Psoas muscle (tissue), 7 donors: ENCODE measurements at regions not wholly inside any gene's neighbourhood (a gene's known extent, or its start where the extent isn't known, plus 50 kb on each side); places are given as distances from the start of the nearest gene placed in this dataset.
"Not testable (repeated sequence)": the region's sequence is repeated elsewhere in the genome, so short reads cannot be mapped to it uniquely, and the experiment has no call there.

Experiments used
- ATAC-seq, 4 donors: fragments of 200-7000 bp; cut with Tn5 transposase; one replicate each; pipeline ENCODE4 v1.9.1; 2020; ENCODE audit warnings: moderate library complexity in 3 of 4, mild to moderate bottlenecking in 2 of 4
- DNase-seq, 2 donors: peaks; one replicate each; pipeline ENCODE4 v3.0.0-alpha.2; 2020
- H3K27ac ChIP-seq: fragments of 200-600 bp; one replicate; pipeline ENCODE4 v1.8.0; 2022
- H3K27me3 ChIP-seq, 3 donors: fragments of 200-600 bp in 1 of 3; one replicate each; pipeline versions ENCODE4 v1.6.1 to v1.8.0; 2013 to 2022; ENCODE audit warnings: low read length in 2 of 3, mild to moderate bottlenecking in 2 of 3, moderate library complexity in 1 of 3; ENCODE audit not compliant: insufficient read depth in 3 of 3
- H3K36me3 ChIP-seq, 2 donors: fragments of 200-600 bp in 1 of 2; one replicate each; pipeline versions ENCODE4 v1.6.1 to v1.8.0; 2013 to 2022; ENCODE audit warnings: low read depth in 1 of 2, mild to moderate bottlenecking in 1 of 2, moderate library complexity in 1 of 2; ENCODE audit not compliant: insufficient read depth in 1 of 2
- H3K4me1 ChIP-seq: fragments of 200-600 bp; one replicate; pipeline ENCODE4 v1.8.0; 2022
- H3K4me3 ChIP-seq: fragments of 200-600 bp; one replicate; pipeline ENCODE4 v1.8.0; 2022; ENCODE audit warnings: mild to moderate bottlenecking
- H3K9me3 ChIP-seq: fragments of 200-600 bp; one replicate; pipeline ENCODE4 v1.8.0; 2022
- CTCF ChIP-seq: fragments of 200-600 bp; IDR thresholded peaks from one replicate; pipeline ENCODE4 v1.8.0; 2022; ENCODE audit warnings: antibody characterized with exemption
- WGBS, 3 donors: extraction: QIAGEN DNeasy Blood & Tissue Kit; methylation state at CpG; one replicate each; pipeline versions ENCODE4 v1.1.6 to v1.1.7; 2013; 5-methylcytosine and 5-hydroxymethylcytosine counted together
- intact Hi-C, 2 donors: fragments of 100-400 bp; cut with DNase I; formaldehyde crosslinking; loops; one replicate each; pipeline versions ENCODE4 v1.11.0 to v1.14.2; 2022
- donor health status: healthy with polysubstance abuse.
- donor health status: DM: no; HTN: no; CAD: no; lungs with moderate emphysema.
- donor health status: Bipolar disorder and iron deficiency.
- donor health status: healthy.
- donor health status: DM: yes; HTN: yes; CAD: no.
- donor health status: DM: no; HTN: no; CAD: no.
- donor health status: DM: yes; HTN: yes; CAD: no.

GRCh38 chr17:56727876-56728617 is 105.7 kb downstream of the C17orf67 start:
- Histone ChIP-seq H3K9me3 (no peaks in the 10 kb centered on the region), H3K4me1 (no peaks in the 10 kb centered on the region), H3K4me3 (no peak overlapping the region), H3K36me3 (no peaks in the 10 kb centered on the region), H3K27me3 (peaks cover 0 to 5% (median 3%) of the 10 kb centered on the region in 3 donors), H3K27ac (no peak overlapping the region)
- no peak for ATAC-seq
- intact Hi-C loops = no loop called here
- no peak for TF ChIP-seq CTCF
- DNase-seq = no peak
- WGBS, 3 donors = 74 to 85% (median 79%) methylated on average over 6 of the region's 6 CpGs

- DNase-seq, H3K4me3 ChIP-seq, intact Hi-C loops, H3K4me1 ChIP-seq, H3K27me3 ChIP-seq, H3K9me3 ChIP-seq, ATAC-seq, H3K36me3 ChIP-seq, H3K27ac ChIP-seq: not testable (repeated sequence)
- 87 to 91% (median 90%) methylated on average over 5 of the region's 5 CpGs for WGBS, 3 donors
Observed at GRCh38 chr17:56731096-56731495, 102.6 kb downstream of the C17orf67 start.

GRCh38 chr17:56733833-56734232 is 99.9 kb downstream of the C17orf67 start:
- ATAC-seq (no peak), DNase-seq (no peak)
- intact Hi-C loops = no loop called here
- no peak for TF ChIP-seq CTCF
- Histone ChIP-seq H3K36me3 (no peaks in the 10 kb centered on the region), H3K27me3 (peaks cover 0 to 5% (median 3%) of the 10 kb centered on the region in 3 donors), H3K9me3 (no peaks in the 10 kb centered on the region), H3K4me1 (no peaks in the 10 kb centered on the region), H3K27ac (no peak overlapping the region), H3K4me3 (no peak overlapping the region)
- WGBS, 3 donors = 91 to 98% (median 96%) methylated on average over 5 of the region's 5 CpGs

- 90 to 93% (median 92%) methylated on average over 6 of the region's 6 CpGs for WGBS, 3 donors
- Histone ChIP-seq H3K36me3 (no peaks in the 10 kb centered on the region), H3K27ac (no peak overlapping the region), H3K27me3 (peaks cover 0 to 10% (median 3%) of the 10 kb centered on the region in 3 donors), H3K4me1 (no peaks in the 10 kb centered on the region), H3K9me3 (no peaks in the 10 kb centered on the region), H3K4me3 (no peak overlapping the region)
- ATAC-seq (no peak), DNase-seq (no peak)
- intact Hi-C loops = no loop called here
- no peak for TF ChIP-seq CTCF
Observed at GRCh38 chr17:56735842-56736241, 97.9 kb downstream of the C17orf67 start.

- H3K4me1 ChIP-seq = no peaks in the 10 kb centered on the region
- 74 to 77% (median 74%) methylated on average over 22 of the region's 22 CpGs for WGBS, 3 donors
Observed at GRCh38 chr17:56737421-56738161, 96.1 kb downstream of the C17orf67 start.

More at GRCh38 chr17:56737421-56738161, 96.1 kb downstream of the C17orf67 start:
- no peaks in the 10 kb centered on the region for H3K36me3 ChIP-seq
- TF ChIP-seq CTCF = no peak
- ATAC-seq = no peak
- DNase-seq = no peak
- no peak overlapping the region for H3K4me3 ChIP-seq
- H3K27ac ChIP-seq = no peak overlapping the region
- H3K27me3 ChIP-seq = peaks cover 0 to 8% (median 0%) of the 10 kb centered on the region in 3 donors
- H3K9me3 ChIP-seq = no peaks in the 10 kb centered on the region
- intact Hi-C loops = no loop called here
